ENCODE measurements at regions not wholly inside any gene's neighbourhood (a gene's known extent, or its start where the extent isn't known, plus 50 kb on each side); places are given as distances from the start of the nearest gene placed in this dataset.

GRCh38 chr4:155268821-155269220, 60.4 kb downstream of the NPY2R start:
- in situ Hi-C loops (cut with HindIII; ENCODE audit: low pct_ligation_motif_present, low pct_unique_long_range_greater_than_20kb, low sequenced_read_pairs), result no loop called here
- no peak for DNase-seq

- no peak for DNase-seq
- in situ Hi-C loops (cut with HindIII; ENCODE audit: low pct_ligation_motif_present, low pct_unique_long_range_greater_than_20kb, low sequenced_read_pairs), result no loop called here
Measured at GRCh38 chr4:155270671-155271070, 62.2 kb downstream of the NPY2R start.

GRCh38 chr4:155271557-155271956, 63.1 kb downstream of the NPY2R start:
- peak; percentile 2 for DNase-seq
- in situ Hi-C loops (cut with HindIII; ENCODE audit: low pct_ligation_motif_present, low pct_unique_long_range_greater_than_20kb, low sequenced_read_pairs), result no loop called here

GRCh38 chr4:155288999-155289398, 80.6 kb downstream of the NPY2R start:
- in situ Hi-C loops (cut with HindIII; ENCODE audit: low pct_ligation_motif_present, low pct_unique_long_range_greater_than_20kb, low sequenced_read_pairs), result no loop called here
- no peak for DNase-seq

Measured in ACHN (cell line).